Heart left ventricle (tissue), 13 donors: ENCODE measurements at regions not wholly inside any gene's neighbourhood (a gene's known extent, or its start where the extent isn't known, plus 50 kb on each side); places are given as distances from the start of the nearest gene placed in this dataset.

ENCODE experiments used
- CTCF ChIP-seq, 12 donors: fragments of 200-600 bp; sonication (generic) in 4 of 12; IDR thresholded peaks; one replicate each; pipeline versions ENCODE4 v1.5.0 to v1.8.0; 2018 to 2022; ENCODE audit warnings: antibody characterized with exemption in 12 of 12, mild to moderate bottlenecking in 5 of 12
- POLR2A ChIP-seq, 2 donors: fragments of 450-650 bp; IDR thresholded peaks; one replicate each; pipeline ENCODE4 v1.6.1; 2017; ENCODE audit warnings: antibody characterized with exemption in 2 of 2, mild to moderate bottlenecking in 2 of 2, moderate library complexity in 2 of 2
- donor health status: ischemic (EF 13 %, LVEDD 7.1; RV severe dilation, severe dysfunction).
- donor health status: DM: no; HTN: yes; CAD: no.
- donor health status: DM: no; HTN: no; CAD: no.
- donor health status: ischemic (EF 25% LVEDD 6.9; RV normal size, moderate dysfunction).
- donor health status: ischemic (EF 25% LVEDD 5.7; RV mildly dilated, moderate dysfunction).
- donor health status: ischemic (EF 35%, LVEDD 5.7; RV mildly dilated, moderate dysfunction).
- donor health status: nonischemic (EF 11% LVEDD 7.7; RV severe dilation, severe dysfunction).
- donor health status: DM: yes; HTN: yes; CAD: no.
- donor health status: PGD.
- donor health status: ischemic (EF 29% LVEDD 5.4; RV normal size, mild dysfunction).
- donor health status: nonischemic (EF 23%, LVEDD 6.1; RV moderate dilation, normal function).

- no peak for TF ChIP-seq CTCF (IDR thresholded peaks at IDR 0.05)
- TF ChIP-seq POLR2A (IDR thresholded peaks at IDR 0.05): no peak
Measured at GRCh38 chr1:220430586-220430985, 97.3 kb upstream of the MARK1 start.
